Neural progenitor cell (in vitro differentiated cells): ENCODE measurements at regions not wholly inside any gene's neighbourhood (a gene's known extent, or its start where the extent isn't known, plus 50 kb on each side); places are given as distances from the start of the nearest gene placed in this dataset.

Experiments used
- DNase-seq: peaks from one replicate; pipeline ENCODE4 v3.0.0-alpha.2; 2016; ENCODE audit warnings: low spot score
- H2AFZ ChIP-seq: fragments of 200-600 bp; sonication (generic); replicated peaks from 2 replicates; pipeline ENCODE4 v1.6.1; 2016; ENCODE audit warnings: antibody characterized with exemption
- H3F3A ChIP-seq: fragments of 200-600 bp; sonication (generic); 2 replicates; pipeline ENCODE4 v1.6.1; 2016; ENCODE audit warnings: antibody characterized with exemption, low read depth
- H3K27ac ChIP-seq: fragments of 200-600 bp; sonication (generic); 2 replicates; pipeline ENCODE4 v1.5.1; 2016; ENCODE audit warnings: mild to moderate bottlenecking
- H3K27me3 ChIP-seq: fragments of 200-600 bp; sonication (generic); 2 replicates; pipeline ENCODE4 v1.6.1; 2016; ENCODE audit warnings: mild to moderate bottlenecking, moderate library complexity
- H3K36me3 ChIP-seq: fragments of 200-600 bp; sonication (generic); 2 replicates; pipeline ENCODE4 v1.5.1; 2016
- H3K4me1 ChIP-seq: fragments of 200-600 bp; sonication (generic); 2 replicates; pipeline ENCODE4 v1.6.1; 2016; ENCODE audit warnings: mixed run types
- H3K4me2 ChIP-seq: fragments of 200-600 bp; sonication (generic); 2 replicates; pipeline ENCODE4 v1.6.1; 2016
- H3K4me3 ChIP-seq: fragments of 200-600 bp; sonication (generic); 2 replicates; pipeline ENCODE4 v1.5.1; 2016
- H3K79me2 ChIP-seq: fragments of 200-600 bp; sonication (generic); 2 replicates; pipeline ENCODE4 v1.6.1; 2016; ENCODE audit warnings: low read depth
- H3K9ac ChIP-seq: fragments of 200-600 bp; sonication (generic); 2 replicates; pipeline ENCODE4 v1.6.1; 2016
- H3K9me3 ChIP-seq: fragments of 200-600 bp; sonication (generic); 2 replicates; pipeline ENCODE4 v1.5.1; 2016; ENCODE audit warnings: low read depth
- H4K20me1 ChIP-seq: fragments of 200-600 bp; sonication (generic); 2 replicates; pipeline ENCODE4 v1.6.1; 2016; ENCODE audit warnings: low read depth
- H3K27ac Mint-ChIP-seq: 3 replicates; pipeline ENCODE4 v1.8.0; 2021; ENCODE audit warnings: mixed read lengths
- H3K27me3 Mint-ChIP-seq: 2 replicates; pipeline ENCODE4 v1.8.0; 2022; ENCODE audit warnings: low read depth, mild to moderate bottlenecking, inconsistent platforms, moderate library complexity, mixed read lengths; ENCODE audit not compliant: insufficient read depth
- H3K36me3 Mint-ChIP-seq: 3 replicates; pipeline ENCODE4 v1.8.0; 2021; ENCODE audit warnings: mixed read lengths
- H3K4me1 Mint-ChIP-seq: 3 replicates; pipeline ENCODE4 v1.8.0; 2021; ENCODE audit warnings: mixed read lengths
- H3K4me3 Mint-ChIP-seq: 3 replicates; pipeline ENCODE4 v1.8.0; 2021; ENCODE audit warnings: mild to moderate bottlenecking, moderate library complexity, mixed read lengths
- H3K9me3 Mint-ChIP-seq: 3 replicates; pipeline ENCODE4 v1.8.0; 2020; ENCODE audit warnings: mixed read lengths
- EZH2 ChIP-seq: fragments of 200-600 bp; sonication (generic); IDR thresholded peaks from 2 replicates; pipeline ENCODE4 v1.6.1; 2017; ENCODE audit warnings: antibody characterized with exemption, mild to moderate bottlenecking, moderate library complexity
- EZH2phosphoT487 ChIP-seq: fragments of 200-600 bp; sonication (generic); IDR thresholded peaks from 2 replicates; pipeline ENCODE4 v1.6.1; 2017; ENCODE audit warnings: antibody characterized with exemption
- TF ChIP-seq, protein P1 (sequence below): fragments of 200-600 bp; sonication (generic); IDR thresholded peaks from 2 replicates; pipeline ENCODE4 v1.5.1; 2017; ENCODE audit warnings: antibody characterized with exemption, mild to moderate bottlenecking

DNA sequence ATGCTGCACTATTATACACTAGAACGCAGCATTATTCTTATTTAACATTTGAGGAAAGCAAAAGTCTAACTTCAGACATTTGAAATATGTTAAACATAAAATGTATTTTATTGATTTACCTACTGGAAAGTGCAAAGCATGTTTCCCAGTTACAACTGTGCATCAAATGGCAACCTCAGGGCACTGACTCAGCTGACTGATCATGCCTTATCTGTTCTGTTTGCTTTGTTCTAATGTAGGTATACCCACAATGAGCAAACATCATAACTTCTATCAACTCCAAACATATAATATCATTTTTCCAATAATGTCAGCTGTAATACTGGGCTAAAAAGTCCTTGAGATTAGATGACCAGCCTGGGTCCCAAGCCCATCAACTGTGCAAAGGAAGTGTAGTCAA is 431.0 kb downstream of the FOXG1 start:
- Histone ChIP-seq H3K9me3 (peaks cover 25% of the 10 kb centered on the region), H3K27me3 (no peaks in the 10 kb centered on the region), H4K20me1 (no peaks in the 10 kb centered on the region), H2AFZ (no peak overlapping the region), H3K4me3 (no peak overlapping the region), H3K9ac (no peak overlapping the region), H3K36me3 (no peaks in the 10 kb centered on the region), H3K27ac (no peak overlapping the region), H3F3A (no peaks in the 10 kb centered on the region), H3K4me1 (no peaks in the 10 kb centered on the region), H3K4me2 (no peak overlapping the region), H3K79me2 (no peaks in the 10 kb centered on the region)
- TF ChIP-seq, protein P1, sequence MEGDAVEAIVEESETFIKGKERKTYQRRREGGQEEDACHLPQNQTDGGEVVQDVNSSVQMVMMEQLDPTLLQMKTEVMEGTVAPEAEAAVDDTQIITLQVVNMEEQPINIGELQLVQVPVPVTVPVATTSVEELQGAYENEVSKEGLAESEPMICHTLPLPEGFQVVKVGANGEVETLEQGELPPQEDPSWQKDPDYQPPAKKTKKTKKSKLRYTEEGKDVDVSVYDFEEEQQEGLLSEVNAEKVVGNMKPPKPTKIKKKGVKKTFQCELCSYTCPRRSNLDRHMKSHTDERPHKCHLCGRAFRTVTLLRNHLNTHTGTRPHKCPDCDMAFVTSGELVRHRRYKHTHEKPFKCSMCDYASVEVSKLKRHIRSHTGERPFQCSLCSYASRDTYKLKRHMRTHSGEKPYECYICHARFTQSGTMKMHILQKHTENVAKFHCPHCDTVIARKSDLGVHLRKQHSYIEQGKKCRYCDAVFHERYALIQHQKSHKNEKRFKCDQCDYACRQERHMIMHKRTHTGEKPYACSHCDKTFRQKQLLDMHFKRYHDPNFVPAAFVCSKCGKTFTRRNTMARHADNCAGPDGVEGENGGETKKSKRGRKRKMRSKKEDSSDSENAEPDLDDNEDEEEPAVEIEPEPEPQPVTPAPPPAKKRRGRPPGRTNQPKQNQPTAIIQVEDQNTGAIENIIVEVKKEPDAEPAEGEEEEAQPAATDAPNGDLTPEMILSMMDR = no peak
- TF ChIP-seq EZH2phosphoT487 (no peak), EZH2 (no peak)
- peaks cover 3% of the 10 kb centered on the region for H3K9me3 Mint-ChIP-seq
- no peak for DNase-seq
- no peak overlapping the region for H3K4me3 Mint-ChIP-seq
- H3K4me1 Mint-ChIP-seq = no peaks in the 10 kb centered on the region
- H3K27ac Mint-ChIP-seq = no peak overlapping the region
- no peaks in the 10 kb centered on the region for H3K36me3 Mint-ChIP-seq
- no peaks in the 10 kb centered on the region for H3K27me3 Mint-ChIP-seq

DNA sequence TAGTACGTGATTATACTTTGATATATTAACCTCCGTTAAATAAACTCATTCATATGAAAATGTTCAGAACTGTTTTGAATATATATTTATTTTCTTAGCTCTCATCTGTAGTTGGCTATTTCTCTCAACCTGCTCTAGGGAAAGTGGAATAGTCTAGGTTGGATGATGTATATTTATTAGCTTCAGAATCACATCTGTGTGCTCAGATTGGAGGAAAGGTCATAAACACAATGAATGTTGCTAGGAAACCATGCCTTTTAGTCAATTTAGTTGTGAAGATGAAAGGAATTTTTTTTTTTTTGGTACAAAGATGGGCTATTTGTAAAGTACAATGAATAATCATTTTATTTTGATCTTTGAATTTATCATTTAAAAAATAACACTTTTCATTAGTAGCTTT is 439.1 kb downstream of the FOXG1 start:
- Histone ChIP-seq H3K4me2 (no peak overlapping the region), H3K36me3 (no peaks in the 10 kb centered on the region), H4K20me1 (no peaks in the 10 kb centered on the region), H3F3A (no peaks in the 10 kb centered on the region), H3K4me3 (no peak overlapping the region), H3K79me2 (no peaks in the 10 kb centered on the region), H3K27ac (no peak overlapping the region), H3K9ac (no peak overlapping the region), H3K4me1 (no peaks in the 10 kb centered on the region), H3K27me3 (no peaks in the 10 kb centered on the region), H2AFZ (no peak overlapping the region), H3K9me3 (peaks cover 18% of the 10 kb centered on the region)
- H3K27ac Mint-ChIP-seq = no peak overlapping the region
- H3K27me3 Mint-ChIP-seq = no peaks in the 10 kb centered on the region
- TF ChIP-seq EZH2phosphoT487 (no peak), EZH2 (no peak)
- TF ChIP-seq, protein P1 = no peak
- DNase-seq = no peak
- no peak overlapping the region for H3K4me3 Mint-ChIP-seq
- peaks cover 21% of the 10 kb centered on the region for H3K4me1 Mint-ChIP-seq
- H3K36me3 Mint-ChIP-seq = no peaks in the 10 kb centered on the region
- H3K9me3 Mint-ChIP-seq = peaks cover 3% of the 10 kb centered on the region

DNA sequence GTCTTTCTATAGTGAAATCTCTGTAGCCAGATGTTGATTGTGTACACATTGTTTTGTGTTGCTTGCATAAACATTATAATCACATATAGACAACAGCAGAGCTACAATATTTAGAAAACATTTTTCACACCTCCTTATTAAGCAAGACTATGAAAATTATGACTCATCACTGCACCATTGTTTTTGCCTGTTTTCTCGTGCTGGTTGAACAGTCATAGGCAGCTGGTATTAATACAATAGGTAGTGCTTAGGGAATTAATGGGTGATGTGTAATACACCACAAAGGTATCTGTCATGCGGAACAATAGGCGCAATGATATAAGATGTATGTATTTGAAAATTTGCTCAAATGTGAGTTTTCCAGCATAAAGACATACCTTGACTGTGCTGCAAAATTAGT is 449.3 kb downstream of the FOXG1 start:
- peaks cover 35% of the 10 kb centered on the region for H3K4me1 Mint-ChIP-seq
- no peaks in the 10 kb centered on the region for H3K36me3 ChIP-seq
- H3K4me3 Mint-ChIP-seq = no peak overlapping the region
- no peaks in the 10 kb centered on the region for H3F3A ChIP-seq
- no peaks in the 10 kb centered on the region for H4K20me1 ChIP-seq
- H3K4me1 ChIP-seq = no peaks in the 10 kb centered on the region
- no peak overlapping the region for H2AFZ ChIP-seq
- H3K27ac ChIP-seq = no peak overlapping the region
- no peak overlapping the region for H3K9ac ChIP-seq
- H3K4me2 ChIP-seq = no peak overlapping the region
- H3K36me3 Mint-ChIP-seq = no peaks in the 10 kb centered on the region
- H3K79me2 ChIP-seq = no peaks in the 10 kb centered on the region
- H3K27ac Mint-ChIP-seq = no peak overlapping the region
- no peaks in the 10 kb centered on the region for H3K9me3 Mint-ChIP-seq
- H3K4me3 ChIP-seq = no peak overlapping the region
- H3K27me3 Mint-ChIP-seq = peaks cover 8% of the 10 kb centered on the region
- TF ChIP-seq EZH2 = no peak
- TF ChIP-seq EZH2phosphoT487 = no peak
- TF ChIP-seq, protein P1 = no peak
- H3K27me3 ChIP-seq = no peaks in the 10 kb centered on the region
- no peak for DNase-seq
- no peaks in the 10 kb centered on the region for H3K9me3 ChIP-seq
